HG03378 (cell line): ENCODE measurements at regions not wholly inside any gene's neighbourhood (a gene's known extent, or its start where the extent isn't known, plus 50 kb on each side); places are given as distances from the start of the nearest gene placed in this dataset.

ENCODE experiments used
- ATAC-seq: cut with Tn5 transposase; IDR thresholded peaks from one replicate; pipeline ENCODE4 v1.9.1; 2021; ENCODE audit warnings: mild to moderate bottlenecking, moderate library complexity; ENCODE audit not compliant: unreplicated experiment

GRCh38 chr10:4353964-4354363 is 472.0 kb upstream of the AKR1E2 start:
- no peak for ATAC-seq

- ATAC-seq, result no peak
Observed at GRCh38 chr10:4353059-4353655, 472.9 kb upstream of the AKR1E2 start.

- ATAC-seq, result no peak
Observed at GRCh38 chr10:4352414-4352961, 473.5 kb upstream of the AKR1E2 start.

GRCh38 chr10:4351723-4352413 is 474.1 kb upstream of the AKR1E2 start:
- ATAC-seq, result no peak

GRCh38 chr10:4347397-4347796 is 478.6 kb upstream of the AKR1E2 start:
- no peak for ATAC-seq

- no peak for ATAC-seq
Observed at GRCh38 chr10:4345877-4346646, 479.9 kb upstream of the AKR1E2 start.

- no peak for ATAC-seq
Observed at GRCh38 chr10:4344492-4344994, 481.5 kb upstream of the AKR1E2 start.

GRCh38 chr10:4343873-4344272 is 482.1 kb upstream of the AKR1E2 start:
- ATAC-seq, result no peak

- ATAC-seq, result no peak
Observed at GRCh38 chr10:4343091-4343490, 482.9 kb upstream of the AKR1E2 start.

- no peak for ATAC-seq
Observed at GRCh38 chr10:4338768-4339167, 487.2 kb upstream of the AKR1E2 start.

GRCh38 chr10:4337563-4337962 is 488.4 kb upstream of the AKR1E2 start:
- ATAC-seq, result no peak

GRCh38 chr10:4334871-4335270 is 491.1 kb upstream of the AKR1E2 start:
- ATAC-seq, result no peak

- ATAC-seq, result no peak
Observed at GRCh38 chr10:4334015-4334414, 492.0 kb upstream of the AKR1E2 start.

GRCh38 chr10:4333459-4333894 is 492.5 kb upstream of the AKR1E2 start:
- no peak for ATAC-seq

GRCh38 chr10:4332764-4333458 is 493.1 kb upstream of the AKR1E2 start:
- ATAC-seq, result no peak

GRCh38 chr10:4331150-4331549 is 494.9 kb upstream of the AKR1E2 start:
- no peak for ATAC-seq

GRCh38 chr10:4330636-4331035 is 495.4 kb upstream of the AKR1E2 start:
- no peak for ATAC-seq

- ATAC-seq, result no peak
Observed at GRCh38 chr10:4329225-4329624, 496.8 kb upstream of the AKR1E2 start.

GRCh38 chr10:4326647-4327046 is 499.4 kb upstream of the AKR1E2 start:
- no peak for ATAC-seq

GRCh38 chr10:4319870-4320367 is 506.1 kb upstream of the AKR1E2 start:
- no peak for ATAC-seq
